ENCODE measurements at regions not wholly inside any gene's neighbourhood (a gene's known extent, or its start where the extent isn't known, plus 50 kb on each side); places are given as distances from the start of the nearest gene placed in this dataset.

DNA sequence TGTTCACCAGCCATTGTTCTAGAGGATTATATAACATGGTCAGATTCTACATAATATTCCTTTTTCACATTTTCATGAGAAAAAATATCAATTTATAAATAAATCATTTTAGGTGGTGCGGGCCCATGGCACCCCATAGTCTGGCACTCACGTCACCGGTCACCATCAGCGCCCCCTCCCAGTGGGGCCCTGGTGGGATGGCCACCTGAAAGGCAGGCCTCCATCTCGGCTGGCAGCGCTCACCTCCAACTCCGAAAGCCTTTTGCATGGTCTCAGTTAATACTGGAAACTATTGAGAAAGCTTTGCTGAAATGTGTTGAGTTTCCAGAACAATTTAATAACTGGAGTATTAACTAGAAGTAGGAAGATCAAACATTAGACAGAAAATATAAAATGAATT is 141.4 kb upstream of the SALL3 start:
- DNase-seq: no peak

DNA sequence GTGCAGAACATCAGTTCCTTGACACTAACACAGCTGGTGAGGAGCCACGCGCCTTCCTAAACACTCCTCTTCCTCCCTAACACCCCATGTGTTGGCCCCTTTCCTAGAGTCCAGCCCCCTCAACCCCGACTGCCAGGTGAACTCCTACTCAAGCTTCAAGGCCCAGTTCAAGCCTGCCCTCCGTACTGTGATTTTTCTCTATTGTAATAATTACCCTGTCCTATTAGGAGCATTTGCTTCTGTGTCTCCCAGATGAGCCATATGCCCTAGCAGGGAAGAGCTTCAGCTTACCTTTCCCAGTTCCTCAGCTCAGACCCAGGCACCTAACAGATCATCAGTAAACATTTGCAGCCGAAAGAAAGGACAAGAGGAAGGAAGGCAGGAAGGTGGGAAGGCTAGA is 130.6 kb upstream of the SALL3 start:
- no peak for DNase-seq

DNA sequence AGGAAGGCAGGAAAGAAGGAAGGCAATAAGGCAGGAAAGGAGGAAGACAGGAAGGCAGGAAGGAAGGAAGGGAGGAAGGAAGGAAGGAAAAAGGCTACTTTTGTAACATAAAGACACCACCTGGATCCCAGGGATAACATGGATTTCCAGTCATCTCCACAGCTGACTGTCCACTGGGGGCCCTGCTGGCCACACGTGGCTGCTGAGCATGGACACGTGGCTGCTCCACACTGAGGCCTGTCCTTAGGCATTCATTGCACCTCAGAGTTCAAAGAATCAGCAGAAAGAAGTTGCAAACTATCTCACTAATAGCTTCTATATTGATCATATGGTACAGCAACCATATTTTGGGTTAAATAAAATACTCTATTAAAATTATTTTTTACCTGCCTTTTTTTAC is 130.2 kb upstream of the SALL3 start:
- no peak for DNase-seq

DNA sequence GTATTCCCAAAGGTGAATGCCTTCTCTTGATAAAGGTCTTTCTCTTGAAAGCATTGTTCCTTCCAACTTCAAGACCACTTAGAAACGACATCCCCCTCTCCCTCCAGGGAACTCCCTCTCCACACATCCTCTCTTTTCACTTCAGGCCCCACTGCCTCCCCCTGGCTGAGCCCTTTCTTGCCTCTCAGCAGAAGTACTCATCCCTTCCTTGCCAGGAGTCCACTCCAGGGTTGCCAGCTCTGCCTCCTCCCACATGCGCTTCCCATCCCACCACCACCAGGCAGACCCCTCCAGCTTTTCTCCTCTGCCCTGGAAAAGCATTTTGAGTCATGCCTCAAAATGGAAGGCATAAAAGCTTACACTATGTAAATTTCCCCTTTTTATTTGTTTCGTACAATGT is 126.3 kb upstream of the SALL3 start:
- no peak for DNase-seq

DNA sequence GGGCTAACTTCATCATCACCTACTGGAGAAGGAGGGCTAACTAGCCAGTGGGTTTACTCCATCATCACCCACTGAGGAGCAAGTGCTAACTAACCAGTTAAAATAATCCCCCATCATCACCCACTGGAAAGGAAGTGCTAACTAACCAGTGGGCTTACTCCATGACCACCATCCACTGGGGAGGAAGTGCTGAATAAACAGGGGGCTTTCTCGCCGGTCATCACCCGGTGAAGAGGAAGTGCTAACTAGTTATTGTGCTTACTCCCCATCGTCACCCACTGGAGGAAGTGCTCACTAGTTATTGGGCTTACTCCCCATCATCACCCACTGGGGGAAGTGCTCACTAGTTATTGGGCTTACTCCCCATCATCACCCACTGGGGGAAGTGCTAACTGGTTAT is 124.4 kb upstream of the SALL3 start:
- DNase-seq: no peak

DNA sequence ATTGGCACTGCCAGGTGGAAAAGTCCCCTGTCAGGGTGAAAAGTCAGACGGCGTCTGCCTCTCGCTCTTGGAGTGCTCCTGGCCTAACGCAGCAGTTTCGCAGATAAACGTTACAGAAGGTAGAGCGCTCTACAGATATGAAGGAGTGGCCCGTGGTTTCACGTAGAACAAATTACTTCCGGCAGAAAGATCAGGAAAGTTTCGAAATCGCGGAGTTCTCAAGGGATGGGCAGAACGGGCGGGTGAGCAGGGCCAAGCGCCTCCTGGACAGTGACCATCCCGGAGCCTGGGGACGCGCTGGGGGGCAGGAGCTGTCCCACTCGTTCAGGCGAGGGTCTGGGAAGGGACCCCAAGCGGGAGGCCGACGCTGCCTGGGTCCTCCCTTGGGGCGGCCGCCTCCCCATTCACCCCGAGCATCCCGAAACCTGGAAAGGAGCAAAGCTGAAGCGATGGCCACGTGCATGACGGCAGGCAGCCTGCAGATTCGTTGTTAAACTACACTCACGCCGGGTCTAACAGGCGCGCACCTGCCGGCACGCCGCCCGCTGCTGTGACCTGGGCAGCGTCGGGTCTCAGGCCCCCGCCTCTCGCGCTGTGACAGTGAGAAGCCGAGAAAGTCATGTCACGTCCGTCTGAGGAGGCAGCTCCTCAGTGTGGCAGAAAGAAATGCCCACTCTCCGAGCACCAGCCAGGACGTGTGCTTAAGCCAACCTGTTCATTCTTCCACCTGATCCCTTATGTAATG is 122.9 kb upstream of the SALL3 start:
- DNase-seq: no peak

DNA sequence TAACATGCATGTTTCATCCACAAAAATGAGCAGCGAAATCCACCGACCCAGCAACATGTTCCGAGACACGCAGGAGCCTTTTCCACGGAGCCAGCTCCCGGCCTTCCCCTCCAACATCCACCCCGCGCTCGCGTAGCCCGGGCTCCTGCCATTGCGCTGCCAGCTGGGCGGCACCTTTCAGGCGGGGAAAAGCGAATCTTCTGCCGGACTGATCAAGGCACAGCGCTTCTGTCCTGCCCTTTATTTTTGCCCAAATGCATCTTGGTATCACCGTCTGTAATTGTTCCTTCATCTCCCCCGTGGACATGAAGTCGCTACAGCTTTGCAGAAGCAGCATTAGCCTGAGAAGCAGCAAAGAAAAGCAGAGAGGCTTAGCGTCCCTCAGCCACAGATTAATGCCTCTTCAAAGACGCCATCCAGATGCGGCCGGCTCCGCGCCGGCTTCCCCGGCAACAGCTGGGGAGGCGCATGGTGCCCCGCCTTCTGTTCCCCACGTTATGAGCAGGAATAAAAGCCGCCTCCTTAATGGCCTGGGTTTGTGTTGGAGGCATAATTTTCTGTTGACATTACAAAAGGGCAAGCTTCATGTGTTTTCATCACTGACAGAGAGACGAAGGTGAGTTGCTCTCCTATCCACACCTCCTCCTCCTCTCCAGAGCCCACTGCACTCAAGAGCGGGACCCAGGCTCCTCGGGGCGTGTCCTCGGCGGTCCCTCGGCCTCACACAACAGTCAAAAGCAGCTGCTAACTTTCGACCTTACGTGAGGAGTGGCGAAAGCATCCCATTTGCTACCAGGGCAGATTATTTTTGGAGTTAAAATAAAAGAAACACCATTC is 122.1 kb upstream of the SALL3 start:
- DNase-seq: no peak

DNA sequence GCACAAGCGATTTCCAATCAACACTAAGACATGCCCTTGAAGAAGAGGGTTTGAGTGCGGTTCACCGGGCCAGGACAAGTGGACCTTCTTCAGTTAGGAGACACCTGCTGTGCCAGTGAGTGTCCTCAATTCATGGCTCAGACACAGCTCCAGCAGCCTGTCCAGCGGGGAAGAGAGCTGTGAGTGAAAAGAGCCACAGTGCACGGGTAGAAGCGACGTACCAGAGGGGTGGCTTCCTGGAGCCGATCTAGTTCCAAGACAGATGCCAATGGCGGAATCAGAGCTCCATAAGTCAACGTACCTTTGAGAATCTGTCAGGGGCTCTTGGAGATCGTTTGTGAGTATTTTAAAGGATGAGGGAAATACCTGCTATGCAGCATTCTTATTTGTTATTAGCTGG is 119.9 kb upstream of the SALL3 start:
- DNase-seq: no peak

DNA sequence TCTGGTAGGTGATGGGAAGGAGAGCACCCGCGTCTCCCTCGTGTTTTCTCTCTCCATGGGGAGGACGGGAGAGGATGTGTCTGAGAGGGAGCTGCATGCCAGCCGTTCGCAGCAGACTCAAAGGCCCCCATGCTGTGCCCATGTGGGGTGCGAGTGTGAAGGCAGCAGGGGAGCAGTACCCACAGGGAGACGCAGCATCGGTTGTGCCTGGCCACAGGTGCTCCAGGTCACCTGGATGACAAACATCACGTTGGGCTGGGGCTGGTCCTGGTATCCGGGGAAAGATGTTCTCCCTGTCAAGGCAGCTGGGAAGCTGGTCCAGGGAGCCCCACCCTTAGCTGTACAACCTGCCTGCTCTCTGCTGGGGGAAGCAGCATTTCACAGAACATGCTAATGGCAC is 119.5 kb upstream of the SALL3 start:
- DNase-seq: no peak

DNA sequence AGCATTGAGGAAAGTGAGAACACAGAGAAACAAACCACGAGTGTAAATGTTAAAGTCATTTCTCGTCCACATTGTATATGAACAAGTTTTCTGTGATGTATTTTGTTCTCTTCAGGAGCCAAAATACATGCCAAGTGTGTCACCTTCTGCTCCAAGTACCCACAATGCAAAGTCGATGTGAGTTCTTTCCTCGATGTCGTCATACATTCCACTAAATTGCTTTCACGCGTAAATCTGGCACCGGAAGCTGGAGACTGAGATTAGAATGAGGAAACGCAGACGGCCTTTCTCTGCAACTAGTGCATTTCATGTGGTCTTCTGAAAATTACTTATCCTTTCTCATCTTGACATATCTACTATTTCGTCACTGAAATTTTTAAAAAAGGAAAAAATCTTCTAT is 118.5 kb upstream of the SALL3 start:
- DNase-seq: no peak

DNA sequence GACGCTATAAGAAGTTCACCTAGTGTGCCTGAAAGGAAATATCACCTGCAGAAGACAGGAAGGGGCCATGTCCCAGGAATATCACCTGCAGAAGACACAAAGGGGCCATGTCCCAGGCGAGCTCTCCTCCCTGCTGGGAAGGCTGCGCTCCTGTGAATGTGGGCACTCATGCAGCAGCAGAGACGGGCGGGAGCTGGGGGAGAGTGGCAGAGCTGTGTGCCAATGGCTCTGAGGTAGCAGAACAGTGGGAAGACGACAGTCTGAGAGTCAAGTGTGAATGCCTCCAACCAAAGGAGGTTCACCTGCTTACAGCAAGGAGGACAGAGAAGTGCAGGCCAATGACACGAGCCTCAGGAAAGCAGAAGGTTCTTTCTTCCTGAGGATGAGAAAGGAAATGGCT is 117.9 kb upstream of the SALL3 start:
- DNase-seq: no peak

DNA sequence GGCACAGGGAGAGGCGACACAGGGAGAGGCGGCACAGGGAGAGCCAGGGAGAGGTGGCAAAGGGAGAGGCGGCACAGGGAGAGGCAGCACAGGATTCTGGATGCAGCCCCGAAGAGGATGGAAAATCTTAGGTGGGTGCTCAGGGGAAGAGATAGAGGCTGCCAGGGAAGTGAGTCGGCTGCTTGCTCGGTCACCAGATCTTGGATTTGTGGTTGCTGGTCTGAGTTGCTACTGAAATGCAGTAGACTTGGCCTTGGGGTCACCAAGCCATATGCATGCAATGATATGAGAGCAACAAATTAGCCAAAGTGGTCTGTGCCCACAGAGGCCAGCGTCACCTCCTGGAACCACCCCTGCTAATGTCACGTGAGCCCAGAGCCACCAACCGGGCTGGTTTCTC is 117.2 kb upstream of the SALL3 start:
- no peak for DNase-seq

DNA sequence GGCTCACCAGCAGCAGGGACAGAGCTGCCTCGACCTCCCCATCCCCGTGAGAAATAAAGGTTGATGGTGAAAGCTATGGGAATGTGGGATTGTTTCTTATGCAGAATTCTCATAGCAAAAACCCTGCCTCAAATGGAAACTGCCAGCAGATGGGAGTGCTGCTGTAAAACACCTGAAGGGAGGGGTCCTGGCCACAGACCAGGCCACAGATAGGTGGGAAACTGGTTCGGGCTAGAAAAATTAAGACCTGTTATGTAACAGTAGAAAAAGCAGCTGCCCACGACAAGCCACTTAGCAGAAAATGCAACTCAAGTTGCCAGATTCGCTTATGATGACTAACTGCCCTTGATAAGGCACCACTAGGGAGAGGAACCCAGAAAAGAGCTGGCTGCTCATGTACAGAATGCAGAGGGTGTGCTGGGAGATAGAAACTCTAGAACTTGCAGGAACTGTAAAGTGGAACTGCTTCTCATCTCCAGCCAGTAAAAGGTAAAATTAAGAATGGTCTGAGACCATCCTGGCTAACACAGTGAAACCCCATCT is 114.5 kb upstream of the SALL3 start:
- DNase-seq: no peak

DNA sequence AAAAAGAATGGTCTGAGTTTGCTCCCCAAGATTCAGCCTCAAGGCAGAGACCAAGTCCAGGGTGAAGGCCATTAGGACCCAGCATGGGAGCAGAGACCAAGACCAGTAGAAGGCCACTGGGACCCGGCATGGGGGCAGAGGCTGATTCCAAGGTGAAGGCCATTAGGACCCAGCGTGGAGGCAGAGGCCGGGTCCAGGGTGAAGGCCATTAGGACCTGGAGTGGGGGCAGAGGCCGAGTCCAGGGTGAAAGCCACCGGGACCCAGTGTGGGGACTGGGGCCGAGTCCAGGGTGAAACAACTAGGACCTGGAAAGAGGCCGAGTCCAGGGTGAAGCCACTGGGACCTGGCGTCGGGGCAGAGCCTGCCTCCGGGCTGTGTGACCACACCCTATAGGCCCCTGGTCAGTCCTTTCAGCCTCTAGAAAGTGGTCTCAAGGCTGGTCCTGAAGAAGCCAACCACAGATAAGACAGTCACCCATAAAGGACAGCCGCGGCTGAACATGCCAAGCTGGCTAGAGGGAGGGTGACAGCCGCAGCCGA is 113.8 kb upstream of the SALL3 start:
- no peak for DNase-seq

DNA sequence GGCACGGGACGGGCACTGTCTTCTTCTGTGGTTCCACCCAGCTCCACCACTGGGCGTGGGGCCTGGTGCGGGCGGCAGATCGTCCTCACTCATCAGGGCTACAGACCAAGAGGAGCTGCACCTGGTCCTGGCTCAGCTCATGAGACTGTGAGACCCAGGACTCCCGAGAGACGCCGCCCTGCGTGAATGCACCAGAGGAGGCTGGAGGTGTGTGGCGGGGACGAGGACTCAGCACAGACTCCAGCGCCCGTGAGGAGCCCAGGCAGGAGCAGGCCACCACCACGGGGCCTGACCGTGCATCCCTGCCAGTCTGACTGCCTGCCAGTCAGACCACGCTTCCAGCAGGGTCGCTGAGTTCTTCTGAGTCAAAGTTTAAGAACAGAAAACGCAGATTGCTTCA is 112.5 kb upstream of the SALL3 start:
- no peak for DNase-seq

DNA sequence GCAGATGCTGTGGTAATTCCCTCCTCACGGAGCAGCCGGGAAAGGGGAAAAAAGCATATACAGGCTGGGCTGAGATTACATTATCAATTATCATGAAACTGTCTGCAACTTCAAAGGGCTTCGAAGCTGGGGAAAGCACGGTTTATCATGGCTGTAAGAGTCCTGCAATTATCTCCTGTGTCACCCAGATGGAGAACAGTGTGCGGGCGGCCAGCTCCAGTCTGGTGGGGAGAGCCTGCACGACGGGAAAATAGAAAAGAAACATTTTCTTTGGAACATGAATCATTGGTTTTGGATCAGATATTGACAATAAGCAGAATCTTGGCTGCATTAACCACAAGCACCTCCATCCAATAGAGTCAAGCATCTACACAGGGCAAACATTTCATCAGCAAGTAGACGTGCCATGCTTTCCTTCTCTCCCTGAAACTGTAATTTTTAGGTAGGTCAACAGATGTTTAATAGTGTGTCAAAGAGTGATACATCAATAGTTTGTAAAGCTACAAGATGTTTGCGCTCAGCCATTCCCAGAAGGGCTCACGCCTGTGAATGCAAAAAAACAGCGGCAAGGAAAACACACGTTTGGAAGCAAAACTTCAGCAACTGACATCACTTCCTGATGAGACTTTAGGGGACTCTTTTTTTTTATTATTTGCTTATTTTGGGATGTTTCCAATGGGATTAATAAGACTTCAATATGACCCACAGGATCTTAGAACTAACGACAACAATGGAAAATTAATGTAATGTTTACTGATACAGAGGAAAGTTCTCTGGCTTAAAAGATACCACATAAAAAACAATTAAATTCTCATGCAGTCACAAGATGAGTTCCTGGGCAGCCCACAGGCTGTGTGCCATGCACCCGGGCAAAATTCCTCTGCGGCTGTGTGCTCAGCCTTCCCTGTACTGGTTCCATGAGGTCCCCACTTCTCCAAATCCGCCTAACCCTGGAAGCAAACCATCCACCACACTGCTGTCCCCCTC is 111.0 kb upstream of the SALL3 start:
- DNase-seq: no peak

DNA sequence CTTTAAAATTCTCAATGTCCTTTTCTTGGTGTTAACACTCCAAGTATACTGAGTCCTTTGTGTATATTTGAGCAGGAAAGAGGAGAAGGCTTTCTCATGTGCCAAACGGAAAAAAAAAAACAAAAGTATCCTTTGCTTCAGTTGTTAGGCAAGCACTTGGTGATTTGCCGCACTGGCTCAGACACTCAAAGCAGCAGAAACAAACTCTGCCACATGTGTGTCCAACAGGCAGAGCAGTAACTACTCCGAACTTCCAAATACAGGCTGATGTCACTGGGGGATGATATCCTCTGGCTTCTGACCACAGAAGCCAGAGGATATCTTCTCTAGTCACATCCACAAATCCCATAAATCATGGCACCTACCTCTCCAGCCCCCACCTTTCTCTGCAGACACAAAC is 108.0 kb upstream of the SALL3 start:
- DNase-seq: no peak

DNA sequence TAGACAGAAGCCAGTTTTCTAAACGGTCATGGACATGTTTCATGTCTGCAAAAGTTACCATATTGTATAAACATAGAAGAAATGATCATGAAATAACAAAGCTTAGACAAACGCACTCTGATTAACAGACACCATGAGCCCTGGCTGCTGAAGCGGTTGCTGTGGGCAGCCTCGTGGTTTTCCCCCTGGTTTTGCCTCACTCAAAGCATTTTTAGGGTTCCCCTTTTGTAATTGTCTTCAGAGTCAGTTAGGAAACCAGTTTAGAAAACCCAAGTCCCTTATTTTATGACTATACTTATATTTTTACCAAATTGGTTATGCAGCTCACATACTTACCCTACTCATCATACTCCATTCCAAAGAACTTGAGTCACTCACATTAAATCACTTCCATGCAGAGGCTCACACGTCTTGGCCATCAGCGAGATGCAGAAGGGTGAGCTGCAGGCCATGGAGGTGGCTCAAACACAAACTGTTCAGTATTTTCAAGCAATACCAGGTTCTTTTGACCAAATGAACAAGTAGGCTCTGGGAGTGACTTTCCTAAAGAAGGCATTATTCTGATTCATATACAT is 105.6 kb upstream of the SALL3 start:
- DNase-seq: no peak

DNA sequence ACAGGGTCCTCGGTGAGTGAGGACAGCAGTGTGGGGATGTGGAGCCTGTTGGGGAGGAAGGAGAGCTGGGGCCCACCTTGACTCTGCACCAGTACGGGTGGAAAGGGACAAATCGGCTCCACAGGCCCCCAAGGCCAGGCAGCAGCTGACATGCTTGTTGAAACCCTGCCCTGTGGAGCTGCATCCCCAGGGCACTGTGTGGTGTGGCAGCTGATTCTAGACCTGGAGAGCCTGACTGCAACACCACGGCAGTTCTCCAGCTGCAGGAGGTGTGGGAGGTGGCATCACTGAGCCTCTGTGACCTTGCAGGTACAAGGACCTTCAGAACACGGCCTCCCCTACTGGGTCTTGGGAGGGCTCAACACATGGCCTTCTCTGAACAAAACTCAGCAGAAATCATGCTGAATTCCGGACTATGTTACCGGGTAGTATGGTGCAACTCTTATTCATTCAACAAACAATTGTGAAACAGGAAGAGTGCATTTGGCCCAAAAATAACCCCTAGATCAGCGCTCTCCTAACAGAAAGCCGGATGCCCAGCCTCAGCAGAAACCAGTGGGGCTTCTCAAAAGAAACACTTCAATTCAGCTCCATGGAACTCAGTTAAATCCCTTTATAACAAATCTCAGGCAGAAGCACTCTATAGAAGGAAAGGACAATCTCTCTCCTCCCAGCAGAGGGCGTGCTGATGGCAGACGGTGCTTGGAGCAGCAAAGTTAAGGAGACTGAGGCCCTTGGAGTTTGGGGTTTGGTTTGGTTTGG is 104.4 kb upstream of the SALL3 start:
- DNase-seq: peak; percentile 12

DNA sequence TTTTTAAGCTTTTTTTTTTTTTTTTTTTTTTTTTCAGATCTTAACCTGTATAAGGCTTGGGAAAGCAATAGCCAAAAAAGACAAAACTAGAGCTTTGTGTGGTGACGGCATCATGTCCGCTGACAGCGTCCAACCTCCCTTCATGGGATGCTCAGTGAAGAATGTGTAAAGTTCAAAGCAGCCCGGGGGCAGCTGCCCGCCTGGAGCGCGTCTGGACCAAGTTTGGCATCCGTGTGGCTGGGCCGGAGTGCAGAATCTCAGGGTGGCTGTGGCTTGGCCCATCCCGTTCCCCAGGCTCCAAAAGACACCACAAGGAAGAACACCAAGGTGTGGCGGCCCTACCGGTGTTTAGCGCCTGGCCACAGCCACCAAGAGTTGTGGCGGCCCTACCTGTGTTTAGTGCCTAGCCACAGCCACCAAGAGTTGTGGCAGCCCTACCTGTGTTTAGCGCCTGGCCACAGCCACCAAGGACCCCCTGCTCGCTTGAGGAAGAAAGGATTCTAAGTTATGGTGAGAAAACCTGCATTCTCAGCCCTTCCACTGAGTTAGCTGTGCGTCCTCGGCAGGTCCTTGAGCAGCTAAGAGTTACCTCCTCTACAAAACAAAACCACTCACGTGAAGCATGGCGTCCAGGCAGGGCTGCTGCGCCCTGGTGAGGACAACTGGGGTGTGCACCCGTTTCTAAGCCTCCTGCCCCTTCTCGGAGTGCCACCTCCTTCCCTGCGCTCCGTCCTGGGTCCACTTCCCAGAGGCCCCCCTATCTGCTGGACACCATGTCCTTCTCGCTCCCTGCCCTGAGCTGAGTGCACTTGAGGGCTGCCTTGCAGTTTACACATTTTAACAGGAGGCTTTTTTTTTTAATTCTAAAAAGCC is 103.6 kb upstream of the SALL3 start:
- DNase-seq: no peak

DNA sequence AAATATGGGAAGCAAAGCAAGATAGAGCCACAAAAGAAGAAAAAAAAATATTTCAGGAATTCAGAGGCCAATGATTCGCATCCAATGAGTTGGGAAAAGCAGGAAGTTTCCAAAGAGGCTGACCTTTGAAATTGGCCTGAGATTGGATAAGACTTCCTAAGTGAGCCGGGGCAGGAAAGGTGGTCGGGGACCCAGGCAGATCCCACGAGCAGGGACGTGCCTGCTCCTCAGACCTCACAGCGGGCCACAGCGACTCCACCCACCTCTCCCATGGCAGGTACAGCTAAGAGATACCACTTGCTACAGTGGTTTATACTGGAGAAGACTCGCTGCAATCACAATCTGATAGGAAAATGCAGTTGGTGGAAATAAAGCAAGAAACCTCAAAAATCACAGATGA is 102.8 kb upstream of the SALL3 start:
- DNase-seq: no peak

Measured in DMS153 (cell line).